ENCODE measurements at regions not wholly inside any gene's neighbourhood (a gene's known extent, or its start where the extent isn't known, plus 50 kb on each side); places are given as distances from the start of the nearest gene placed in this dataset.

DNA sequence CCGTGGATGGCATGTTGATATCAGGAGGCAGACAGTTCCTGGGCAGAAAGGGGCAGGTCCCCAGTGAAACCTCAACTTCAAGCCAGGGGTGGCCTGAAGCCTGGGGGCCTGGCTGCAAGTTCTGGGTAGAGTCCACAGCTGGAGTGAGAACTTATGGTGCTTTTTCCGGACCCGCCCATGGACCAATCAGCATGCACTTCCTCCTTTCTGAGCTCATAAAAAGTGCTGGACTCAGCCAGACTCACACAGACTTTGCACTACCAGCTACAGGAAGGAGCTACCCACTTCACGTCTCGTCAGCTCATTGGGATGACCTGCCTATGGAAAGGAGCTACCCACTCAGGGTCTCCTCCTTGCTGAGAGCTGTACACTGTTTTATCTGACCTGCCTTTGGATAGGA is 183.1 kb upstream of the MC4R start:
- DNase-seq = no peak

DNA sequence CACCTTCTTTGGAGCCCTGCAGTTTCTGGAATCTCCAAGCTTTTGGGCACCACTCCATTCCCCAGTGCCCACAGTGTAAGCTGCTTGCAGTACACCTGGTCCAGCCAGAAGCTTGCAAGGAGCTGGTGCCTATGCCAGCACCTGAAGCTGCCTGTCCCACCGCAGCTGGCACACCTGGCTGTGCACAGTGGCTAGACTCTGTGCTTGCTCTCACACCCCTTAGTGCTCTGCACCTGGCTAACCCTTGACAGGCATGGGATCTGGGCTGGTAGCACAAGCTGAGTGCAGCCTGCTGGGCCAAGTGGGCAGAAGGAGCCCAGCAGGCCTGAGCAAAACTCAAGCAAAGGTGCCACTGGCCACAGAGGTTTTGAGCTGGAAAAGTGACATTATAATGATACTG is 183.8 kb upstream of the MC4R start:
- DNase-seq = no peak

DNA sequence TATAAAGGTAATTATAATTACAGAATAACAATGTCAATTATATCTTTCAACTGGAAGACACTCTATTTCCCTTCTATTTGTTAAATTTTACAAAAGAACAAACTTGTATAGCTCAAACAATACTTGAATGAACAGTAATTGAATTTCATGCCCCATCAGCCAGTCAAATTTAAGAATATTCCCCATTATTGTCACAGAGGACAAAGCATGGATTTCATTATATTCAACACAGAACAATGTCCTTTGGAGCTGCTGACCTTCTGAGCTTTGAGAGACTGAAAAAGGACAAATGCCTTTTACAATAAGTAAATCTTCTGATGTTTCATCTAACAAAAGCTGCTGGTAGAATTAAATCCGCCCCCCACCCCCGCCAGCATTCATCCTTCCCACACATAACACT is 187.5 kb upstream of the MC4R start:
- DNase-seq = no peak

DNA sequence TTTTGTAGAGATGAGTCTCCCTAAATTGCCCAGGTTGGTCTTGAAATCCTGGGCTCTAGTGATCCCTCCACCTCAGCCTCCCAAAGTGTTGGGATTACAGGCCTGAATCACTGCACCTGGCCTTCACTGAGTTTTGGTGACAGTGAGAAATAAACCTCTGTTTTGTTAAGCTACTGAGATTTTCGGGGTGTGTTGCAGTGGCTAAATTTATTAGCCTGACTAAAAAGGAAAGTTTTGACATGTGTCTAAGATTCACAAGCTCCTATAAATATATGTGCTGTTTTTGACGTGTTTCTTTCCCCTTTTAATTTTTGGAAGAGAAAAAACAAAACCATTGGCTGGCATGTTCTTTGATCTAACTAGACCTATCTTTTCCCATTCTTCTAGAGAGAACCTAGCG is 190.5 kb upstream of the MC4R start:
- no peak for DNase-seq

DNA sequence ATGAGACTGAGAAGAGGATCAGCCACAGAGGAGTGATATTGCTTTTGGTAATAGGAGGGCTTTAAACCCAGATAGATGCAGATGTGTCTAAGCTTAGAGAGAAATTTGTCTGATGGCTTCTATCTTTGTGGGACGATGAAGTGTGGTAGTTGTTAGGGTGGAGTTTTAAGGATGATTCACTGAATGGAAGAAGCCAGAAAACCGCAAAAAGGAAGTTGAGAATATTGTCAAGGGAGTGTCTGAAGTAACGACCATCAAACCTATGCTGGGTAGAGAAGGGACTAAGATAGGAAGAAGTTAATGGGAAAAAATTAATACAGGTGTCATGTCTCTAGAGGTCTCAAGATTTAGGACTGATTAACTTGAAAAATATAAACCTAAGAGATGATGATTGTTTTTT is 195.6 kb upstream of the MC4R start:
- DNase-seq = no peak

DNA sequence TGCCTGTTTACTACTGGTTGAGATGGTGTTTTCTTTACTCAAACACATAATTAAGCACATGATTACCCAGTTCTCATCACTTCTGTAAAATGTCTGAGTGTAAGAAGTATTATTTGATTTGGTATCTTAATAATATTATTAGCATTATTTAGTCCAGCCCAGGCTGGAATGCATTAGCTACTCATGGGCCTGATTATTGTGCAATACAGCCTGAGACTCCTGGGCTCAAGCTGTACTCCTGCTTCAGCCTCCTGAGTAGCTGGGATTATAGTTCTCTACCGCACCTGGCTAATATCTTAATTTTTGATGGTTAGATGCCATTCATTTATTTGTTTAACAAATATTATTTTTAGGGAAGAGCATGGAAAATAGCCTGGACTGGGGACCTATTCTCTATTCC is 197.6 kb upstream of the MC4R start:
- DNase-seq = no peak

DNA sequence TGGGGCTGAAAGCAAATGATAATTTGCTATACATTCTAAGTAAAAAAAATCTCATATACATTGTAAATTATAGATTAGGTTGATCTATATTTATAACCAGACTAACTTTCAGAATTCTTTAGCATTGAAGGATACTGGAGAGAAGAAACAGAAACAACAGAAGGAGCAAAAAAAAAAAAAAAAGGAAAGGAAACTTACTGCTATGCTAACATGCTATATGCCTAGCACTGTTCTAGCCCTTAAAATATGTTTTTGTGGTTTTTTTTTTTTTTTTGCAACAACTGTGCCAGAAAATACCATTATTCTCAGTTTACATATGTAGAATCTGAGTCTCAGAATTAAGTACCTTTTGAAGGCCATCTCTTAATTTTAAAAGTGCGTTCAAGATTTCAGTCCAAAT is 204.9 kb upstream of the MC4R start:
- no peak for DNase-seq

DNA sequence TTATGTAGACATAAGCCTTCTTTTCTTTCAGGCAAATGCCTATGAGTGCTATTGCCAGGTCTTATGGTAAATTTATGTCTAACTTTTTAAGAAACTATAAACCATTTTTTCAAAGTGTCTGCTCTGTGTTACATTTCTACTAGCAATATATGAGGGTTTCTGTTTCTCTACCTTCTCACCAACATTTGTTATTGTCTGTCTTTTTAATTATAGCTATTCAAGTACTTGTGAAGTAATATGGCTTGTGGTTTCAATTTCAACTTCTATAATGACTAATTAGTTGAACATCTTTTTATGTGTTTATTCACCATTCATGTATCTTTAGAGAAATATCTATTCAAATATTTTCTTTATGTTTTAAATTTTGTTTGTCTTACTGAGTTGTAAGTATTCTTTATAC is 213.1 kb upstream of the MC4R start:
- no peak for DNase-seq

DNA sequence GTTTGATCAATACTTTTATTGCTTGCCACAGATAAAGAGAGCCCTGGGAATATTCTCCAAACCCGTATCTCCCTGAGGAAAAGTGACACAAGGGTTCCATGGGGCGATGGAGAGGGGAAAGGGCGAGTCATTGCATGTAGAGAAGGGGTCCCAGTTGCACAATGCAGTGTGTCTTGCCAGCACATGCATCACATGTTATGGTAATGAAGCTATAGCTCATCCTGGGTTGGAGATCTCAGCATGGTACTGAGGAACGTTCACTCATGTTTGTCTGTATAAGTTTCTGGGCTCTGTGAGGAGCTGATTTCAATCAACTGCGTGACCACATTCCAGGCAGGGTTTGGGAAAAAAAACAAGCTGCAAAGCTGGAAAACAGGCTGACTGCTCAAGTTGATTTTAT is 220.7 kb upstream of the MC4R start:
- no peak for DNase-seq

DNA sequence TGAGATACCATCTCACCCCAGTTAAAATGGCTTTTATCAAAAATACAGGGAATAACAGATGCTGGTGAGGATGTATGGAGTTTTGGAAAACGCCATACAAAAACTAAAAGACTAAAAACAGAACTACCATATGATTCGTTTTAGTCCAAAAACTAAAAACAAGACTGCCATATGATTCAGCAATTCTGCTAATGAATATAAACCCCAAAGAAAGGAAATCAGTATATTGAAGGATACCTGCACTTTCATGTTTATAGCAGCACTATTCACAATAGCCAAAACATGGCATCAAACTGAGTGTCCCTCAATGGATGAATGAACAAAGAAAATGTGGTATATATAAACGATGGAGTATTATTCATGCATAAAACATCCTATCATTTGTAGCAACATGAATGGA is 224.4 kb upstream of the MC4R start:
- DNase-seq = no peak

DNA sequence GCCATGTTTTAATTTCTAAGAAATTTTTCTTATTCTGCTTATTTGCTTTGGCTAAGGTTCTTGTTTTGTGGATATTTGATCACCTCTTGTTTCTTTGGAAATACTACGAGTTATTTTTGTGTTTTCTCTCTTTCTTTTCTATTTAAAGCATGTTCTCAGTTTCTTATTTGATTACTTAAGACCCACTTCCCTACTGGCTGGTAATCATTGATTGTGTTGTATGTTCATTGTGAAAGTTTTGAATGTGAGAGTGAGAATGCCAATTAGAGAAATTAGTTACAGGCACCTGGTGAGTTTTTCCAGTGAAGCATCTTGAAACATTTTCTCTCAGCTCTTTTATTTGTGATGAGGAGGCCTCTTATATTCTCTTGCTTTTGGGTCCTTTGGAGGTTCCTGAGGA is 226.7 kb upstream of the MC4R start:
- no peak for DNase-seq

DNA sequence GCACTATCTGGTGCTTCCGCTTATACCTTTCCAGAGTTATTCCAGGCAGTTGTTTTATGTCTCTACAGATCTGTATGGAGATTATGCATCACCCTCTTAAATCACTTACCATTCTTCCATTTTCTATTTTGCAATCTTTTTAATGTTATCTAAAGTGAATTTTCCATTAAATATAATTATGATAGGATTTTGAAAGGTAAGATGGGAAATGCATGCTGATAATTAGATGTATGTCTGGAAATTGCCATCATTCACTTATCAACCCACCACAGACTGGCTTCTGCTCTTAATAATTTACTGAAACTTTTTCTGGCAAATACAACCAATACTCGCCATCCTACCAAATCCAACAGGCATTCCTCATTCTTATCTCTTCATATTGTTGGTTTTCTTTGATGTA is 227.4 kb upstream of the MC4R start:
- DNase-seq = no peak

DNA sequence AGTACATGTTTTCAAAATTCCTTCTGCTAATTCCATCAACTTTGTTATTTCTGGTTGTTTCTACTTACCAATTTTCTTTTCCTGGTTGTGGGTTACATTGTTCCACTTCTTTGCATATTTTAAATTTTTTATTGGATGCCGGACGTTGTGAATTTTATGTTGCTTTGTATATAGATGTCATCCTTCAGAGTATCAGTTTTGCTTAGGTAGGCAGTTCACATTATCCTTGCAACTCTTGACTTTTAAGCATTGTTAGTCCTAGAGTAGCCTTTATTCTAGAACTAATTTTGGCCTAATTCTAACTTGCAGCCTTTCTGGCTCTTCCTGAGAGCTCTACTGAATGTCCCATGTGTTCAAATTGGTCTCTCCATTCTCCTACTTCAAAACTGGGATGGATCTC is 228.7 kb upstream of the MC4R start:
- DNase-seq = no peak

DNA sequence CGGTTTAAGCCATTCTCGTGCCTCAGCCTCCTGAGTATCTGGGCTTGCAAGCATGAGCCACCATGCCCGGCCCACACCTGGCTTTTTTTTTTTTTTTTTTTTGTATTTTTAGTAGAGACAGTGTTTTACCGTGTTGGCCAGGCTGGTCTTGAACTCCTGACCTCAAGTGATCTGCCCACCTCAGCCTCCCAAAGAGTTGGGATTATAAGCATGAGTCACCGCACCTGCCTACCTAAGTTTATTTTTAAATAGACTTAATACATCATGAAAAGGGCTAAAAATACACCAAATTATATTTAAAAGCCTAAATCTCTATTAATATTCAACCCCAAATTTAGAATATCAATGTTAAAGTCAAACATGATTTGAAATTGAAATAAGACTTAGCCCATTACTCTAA is 250.8 kb upstream of the MC4R start:
- no peak for DNase-seq

DNA sequence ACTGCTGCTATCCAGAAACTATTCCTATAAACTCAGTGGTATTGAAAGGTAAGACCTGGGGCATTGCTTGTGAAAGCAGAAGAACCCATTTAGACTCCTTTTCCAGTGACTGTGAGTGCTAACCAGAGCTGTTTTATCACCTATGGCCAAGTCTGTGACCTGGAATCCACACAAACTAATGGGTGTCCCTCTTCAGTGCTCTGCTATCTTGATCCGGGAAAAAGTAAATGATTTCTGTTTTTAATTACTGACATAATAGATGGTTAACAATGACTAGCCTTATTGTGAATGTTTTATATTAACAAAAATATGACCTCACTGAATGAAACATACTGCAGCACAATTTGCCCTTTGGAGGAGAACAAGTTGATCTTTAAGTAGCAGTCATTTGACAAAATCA is 251.6 kb upstream of the MC4R start:
- no peak for DNase-seq

DNA sequence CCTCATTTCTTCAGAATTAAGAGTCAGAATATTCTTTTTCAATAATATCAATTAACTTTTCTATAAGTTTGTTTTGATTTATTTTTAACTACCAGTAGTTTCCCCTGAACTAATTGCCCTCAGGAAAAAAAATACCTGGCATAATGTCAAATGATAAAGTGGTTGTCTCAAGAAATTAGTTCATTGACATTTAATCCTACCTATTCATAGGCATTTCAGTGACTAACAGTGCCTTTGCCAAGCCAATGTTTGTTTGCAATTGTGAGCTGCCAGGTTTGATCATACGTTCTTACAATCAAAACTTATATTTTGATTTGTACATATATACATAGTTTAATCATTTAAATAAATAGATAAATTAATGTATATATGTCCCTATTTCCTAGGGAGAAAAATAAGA is 267.3 kb upstream of the MC4R start:
- DNase-seq = no peak

DNA sequence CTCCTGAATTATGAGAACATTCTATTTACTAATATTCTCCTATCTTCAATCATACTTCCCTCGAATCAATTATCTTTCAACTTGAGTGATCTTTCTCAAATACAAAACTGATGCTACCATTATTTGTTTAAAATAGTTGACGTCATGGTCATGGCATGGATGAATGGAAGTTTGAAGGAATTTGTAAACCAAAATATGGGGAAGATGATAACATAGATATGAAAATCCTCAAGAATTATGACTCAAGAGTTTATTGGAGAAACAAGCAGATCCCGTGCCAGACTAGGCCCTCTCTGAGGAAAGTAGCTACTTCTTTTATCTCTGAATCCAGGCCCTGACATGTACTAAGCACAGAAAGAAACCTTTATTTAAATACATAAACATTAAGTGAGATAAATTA is 270.4 kb upstream of the MC4R start:
- no peak for DNase-seq

DNA sequence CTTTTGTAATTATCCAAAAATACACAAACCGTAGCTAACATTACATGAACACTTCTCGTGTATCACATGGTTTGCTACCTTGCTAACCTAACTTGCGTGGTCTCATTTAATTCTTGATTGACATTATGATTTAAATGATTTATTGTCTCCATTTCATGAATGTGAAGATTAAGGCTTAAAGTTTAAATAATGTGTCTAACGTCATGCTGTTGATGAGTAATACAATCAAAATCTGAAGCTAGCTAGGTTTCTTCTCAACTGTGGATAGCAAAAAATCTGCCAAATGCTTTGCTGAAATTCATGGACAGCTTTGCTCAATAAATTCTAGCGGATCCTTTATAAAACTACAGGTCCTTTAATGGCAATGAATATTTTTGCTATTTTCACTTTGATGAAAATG is 274.1 kb upstream of the MC4R start:
- DNase-seq = no peak

DNA sequence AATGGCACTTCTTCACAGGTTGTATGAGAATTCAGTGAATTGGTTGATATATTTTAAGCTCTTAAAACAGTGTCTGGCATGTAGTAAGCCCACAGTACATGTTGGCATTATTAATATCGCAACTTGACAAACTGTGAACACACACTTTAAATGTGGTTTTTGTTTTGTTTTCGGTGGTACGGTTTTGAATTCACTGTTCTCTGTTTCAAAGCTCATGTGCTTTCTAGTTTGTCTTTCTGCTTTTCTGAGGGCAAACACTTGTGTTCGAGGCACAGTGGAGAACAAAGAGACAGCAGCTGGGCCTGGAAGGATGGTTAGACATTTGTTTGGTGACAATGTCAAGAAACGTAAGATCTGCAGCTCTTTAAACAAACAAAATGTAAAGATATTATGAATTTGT is 276.5 kb upstream of the MC4R start:
- no peak for DNase-seq

DNA sequence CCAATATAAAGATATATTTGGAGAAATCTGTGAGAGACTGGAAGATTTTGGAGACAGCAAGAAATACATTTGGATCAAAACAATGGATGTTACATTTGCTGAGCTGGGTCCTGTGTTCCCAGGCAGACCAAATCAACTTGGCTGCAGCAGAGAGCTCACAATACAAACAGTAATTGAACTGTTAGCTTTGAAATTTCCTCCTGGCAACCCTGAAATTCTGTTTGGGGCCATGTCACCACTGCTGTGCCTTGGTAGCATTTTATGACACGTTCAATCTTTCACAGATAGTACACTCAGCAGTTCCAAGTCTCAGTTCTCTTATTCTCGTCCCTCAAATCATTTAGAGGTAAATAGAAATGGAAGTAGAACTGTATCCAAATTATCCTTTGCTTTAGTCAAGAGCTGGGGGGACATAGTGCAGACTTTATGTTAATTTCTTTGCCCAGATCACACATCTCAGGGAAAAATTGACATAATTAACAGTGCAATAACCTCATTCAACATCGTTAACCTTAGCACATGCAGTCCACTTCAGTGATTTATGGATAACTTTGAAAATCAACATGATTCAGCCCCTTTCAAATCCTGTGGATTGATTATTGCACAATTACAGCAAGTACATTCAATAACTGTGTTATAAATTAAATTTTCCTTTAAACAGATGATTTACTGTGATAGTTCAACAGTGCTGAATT is 277.4 kb upstream of the MC4R start:
- DNase-seq = no peak

DNA sequence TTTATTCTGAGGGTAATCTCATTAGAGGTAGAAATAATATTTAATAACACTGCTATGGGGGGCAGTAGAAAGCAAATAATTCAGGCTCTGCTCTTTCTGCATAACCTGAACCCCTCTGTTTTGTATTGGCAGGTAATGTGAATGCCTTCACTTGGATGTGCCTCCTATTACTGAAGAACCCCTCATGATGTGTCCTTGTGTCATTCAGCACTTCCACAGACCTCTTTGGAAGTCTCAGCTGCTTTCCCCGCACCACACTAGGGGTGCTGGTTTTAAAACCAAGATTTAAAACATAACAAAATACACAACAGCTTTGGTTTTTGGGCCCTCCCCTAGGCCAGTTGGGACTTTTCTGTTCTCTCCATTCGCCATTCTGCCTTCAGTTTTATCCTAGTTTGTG is 281.7 kb upstream of the MC4R start:
- no peak for DNase-seq

DNA sequence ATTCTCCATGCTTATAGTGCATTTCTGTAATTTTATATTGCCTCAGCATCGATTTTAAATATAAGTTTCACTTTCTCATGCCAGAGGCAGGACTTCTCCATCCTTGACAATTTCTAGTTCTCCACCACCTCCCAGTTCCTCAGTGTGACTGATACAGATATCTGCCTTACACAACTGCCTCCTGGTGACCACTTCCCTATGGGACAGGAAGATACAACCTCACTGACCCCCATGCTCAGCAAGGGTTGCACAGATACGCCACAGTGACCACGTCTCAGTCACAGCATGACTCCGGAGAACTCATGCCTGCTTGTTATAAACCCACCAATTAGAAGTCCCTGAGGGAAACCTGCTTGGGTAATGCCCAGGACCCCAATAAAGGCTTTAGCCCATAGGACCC is 284.0 kb upstream of the MC4R start:
- DNase-seq = no peak

DNA sequence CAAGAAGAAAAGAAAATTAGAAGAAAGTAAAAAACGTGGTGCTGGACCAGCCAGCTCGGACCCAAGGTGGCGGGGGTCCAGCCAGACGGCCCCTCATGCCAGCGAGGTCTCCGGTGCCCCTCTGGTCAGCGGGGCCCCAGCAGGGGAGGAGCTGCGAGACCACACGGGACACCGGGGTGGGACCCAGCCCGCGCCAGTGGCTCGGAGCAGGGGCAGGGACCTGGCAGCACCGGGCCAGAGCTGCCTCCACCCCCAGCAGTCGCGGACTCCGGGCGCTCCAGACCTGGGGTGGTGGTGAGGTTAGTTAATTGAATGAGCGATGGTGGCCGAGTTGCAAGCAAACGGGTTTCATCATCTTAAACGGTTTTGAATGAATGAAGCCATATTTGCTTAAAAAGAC is 289.9 kb upstream of the MC4R start:
- DNase-seq = no peak

DNA sequence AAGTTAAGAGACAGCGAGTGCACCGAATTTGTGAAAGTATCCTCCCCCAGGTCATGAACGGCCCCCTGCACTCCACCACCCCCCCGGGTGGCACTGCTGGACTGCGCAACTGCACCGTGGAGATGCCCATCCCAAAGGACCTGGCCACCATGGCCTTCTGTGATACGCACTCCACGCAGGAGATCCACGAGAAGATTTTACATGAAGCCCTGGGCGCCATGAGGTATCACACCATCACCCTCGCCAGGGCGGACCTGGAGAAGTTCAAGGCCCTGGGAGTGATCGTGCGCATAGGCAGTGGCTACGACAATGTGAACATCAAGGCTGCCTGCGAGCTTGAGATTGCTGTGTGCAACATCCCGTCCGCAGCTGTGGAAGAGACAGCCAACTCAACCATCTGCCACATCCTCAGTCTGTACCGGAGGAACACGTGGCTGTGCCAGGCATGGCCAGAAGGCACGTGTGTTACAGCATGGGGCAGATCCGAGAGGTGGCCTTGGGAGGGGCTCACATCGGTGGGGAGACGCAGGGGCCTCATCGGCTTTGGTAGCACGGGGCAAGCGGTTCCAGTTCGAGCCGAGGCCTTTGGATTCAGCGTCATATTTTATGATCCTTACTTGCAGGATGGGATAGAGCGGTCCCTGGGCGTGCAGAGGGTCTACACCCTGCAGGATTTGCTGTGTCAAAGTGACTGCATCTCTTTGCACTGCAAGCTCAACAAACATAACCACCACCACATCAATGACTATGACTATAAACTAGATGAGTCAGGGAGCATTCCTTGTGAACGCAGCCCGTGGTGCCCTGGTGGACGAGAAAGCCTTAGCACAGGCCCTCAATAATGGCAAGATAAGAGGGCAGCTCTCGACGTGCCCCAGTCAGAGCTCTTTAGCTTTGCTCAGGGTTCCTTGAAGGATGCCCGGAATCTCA is 290.8 kb upstream of the MC4R start:
- DNase-seq = no peak

DNA sequence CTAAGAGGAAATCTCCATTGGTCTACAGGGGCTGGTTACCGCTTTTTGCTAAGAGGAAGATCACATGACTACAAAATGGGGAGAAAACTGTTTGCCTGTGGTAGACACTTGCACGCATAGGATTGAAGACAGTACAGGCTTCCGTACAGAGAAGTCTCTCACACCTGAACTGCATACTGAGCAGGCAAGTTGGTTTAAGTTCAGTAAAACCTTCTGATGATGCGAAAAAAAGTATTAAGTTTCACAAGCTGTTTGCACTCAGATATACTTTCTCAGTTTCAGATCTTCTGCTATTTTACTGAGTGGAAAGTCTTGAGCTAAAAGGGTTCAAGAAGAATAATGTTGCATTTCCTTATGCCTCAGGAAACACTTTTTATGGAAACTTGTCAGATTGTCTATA is 292.2 kb upstream of the MC4R start:
- no peak for DNase-seq
